GM12878 (cell line): ENCODE measurements at regions not wholly inside any gene's neighbourhood (a gene's known extent, or its start where the extent isn't known, plus 50 kb on each side); places are given as distances from the start of the nearest gene placed in this dataset.

Source experiments
- ATAC-seq: fragments of 200-7000 bp; cut with Tn5 transposase; 3 replicates; pipeline ENCODE4 v1.9.1; 2020; ENCODE audit warnings: mild to moderate bottlenecking, moderate library complexity
- BruUV-seq: library from RNA; stranded (reverse); fragments of 400-500 nt; replicated peaks from 2 replicates; lab custom pipeline; 2021; lab: Mats Ljungman, UMichigan
- CTCF ChIA-PET: fragments of 300-600 bp; sonication (Branson Sonifier 250); formaldehyde crosslinking; extraction: SDS; loops from one replicate; lab custom pipeline; 2021; ENCODE audit warnings: inconsistent platforms; lab: Yijun Ruan, JAX
- POLR2A ChIA-PET: fragments of 350-600 bp; formaldehyde crosslinking; extraction: SDS; loops from one replicate; lab custom pipeline; 2021; ENCODE audit warnings: inconsistent platforms; lab: Charles Lee
- RAD21 ChIA-PET: fragments of 300-600 bp; sonication (Branson Sonifier 250); formaldehyde crosslinking; loops from one replicate; lab custom pipeline; 2023; ENCODE audit warnings: antibody characterized with exemption; ENCODE audit not compliant: unreplicated experiment; lab: Charles Lee
- SMC1A ChIA-PET: fragments of 300-600 bp; sonication (Branson Sonifier 250); formaldehyde crosslinking; loops from one replicate; lab custom pipeline; 2023; ENCODE audit not compliant: unreplicated experiment, uncharacterized antibody; lab: Charles Lee
- DNase-seq: peaks from one replicate; pipeline ENCODE4 v3.0.0-alpha.2; 2011; ENCODE audit warnings: low read depth, low spot score
- FAIRE-seq: peaks from 3 replicates; lab custom pipeline; 2011; peaks lifted over from hg19 to GRCh38; lab: Jason Lieb, UNC
- H2AFZ ChIP-seq: 2 replicates; pipeline ENCODE4 v1.6.0; 2011; ENCODE audit warnings: low read depth, low read length, control low read depth; ENCODE audit not compliant: control insufficient read depth
- H3K27ac ChIP-seq: 2 replicates; pipeline ENCODE4 v1.5.1; 2011; ENCODE audit warnings: control low read depth; ENCODE audit not compliant: control insufficient read depth, insufficient read depth
- H3K27me3 ChIP-seq, 2 experiments: replicated peaks in 1 of 2; 2 replicates each; pipeline versions ENCODE4 v1.6.0 to v1.6.1; 2011; ENCODE audit warnings: low read length in 1 of 2; ENCODE audit not compliant: control insufficient read depth in 2 of 2, insufficient read depth in 2 of 2
- H3K36me3 ChIP-seq, 2 experiments: 2 replicates each; pipeline ENCODE4 v1.5.1; 2011; ENCODE audit warnings: low read length in 1 of 2; ENCODE audit not compliant: control insufficient read depth in 2 of 2, insufficient read depth in 2 of 2
- H3K4me1 ChIP-seq: 2 replicates; pipeline ENCODE4 v1.6.1; 2011; ENCODE audit warnings: mild to moderate bottlenecking, low read length, moderate library complexity, mixed read lengths; ENCODE audit not compliant: control insufficient read depth, insufficient read depth
- H3K4me2 ChIP-seq: 2 replicates; pipeline ENCODE4 v1.6.0; 2011; ENCODE audit warnings: control low read depth; ENCODE audit not compliant: control insufficient read depth, insufficient read depth
- H3K4me3 ChIP-seq: fragments of 200-600 bp; sonication (generic); 2 replicates; pipeline ENCODE4 v1.5.1; 2016
- H3K79me2 ChIP-seq: 2 replicates; pipeline ENCODE4 v1.6.0; 2011; ENCODE audit warnings: low read length; ENCODE audit not compliant: control insufficient read depth, insufficient read depth
- H3K9ac ChIP-seq: 2 replicates; pipeline ENCODE4 v1.8.0; 2011; ENCODE audit warnings: low read length, control low read depth, mixed read lengths; ENCODE audit not compliant: control insufficient read depth, insufficient read depth
- H3K9me3 ChIP-seq: replicated peaks from 3 replicates; pipeline ENCODE4 v1.5.1; 2011; ENCODE audit warnings: mild to moderate bottlenecking, low read length; ENCODE audit not compliant: control insufficient read depth, insufficient read depth
- H4K20me1 ChIP-seq: 2 replicates; pipeline ENCODE4 v1.6.0; 2011; ENCODE audit not compliant: control insufficient read depth, insufficient read depth
- CBX3 ChIP-seq: fragments of 200-600 bp; sonication (generic); IDR thresholded peaks from 2 replicates; pipeline ENCODE4 v1.6.1; 2016; ENCODE audit warnings: low read depth, borderline replicate concordance
- CHD4 ChIP-seq: fragments of 200-600 bp; sonication (generic); IDR thresholded peaks from 2 replicates; pipeline ENCODE4 v1.6.1; 2016; ENCODE audit warnings: mild to moderate bottlenecking
- CREM ChIP-seq: IDR thresholded peaks from 2 replicates; pipeline ENCODE4 v1.6.1; 2014; ENCODE audit warnings: antibody characterized with exemption, low read depth
- FOXK2 ChIP-seq: fragments of 450-650 bp; IDR thresholded peaks from 2 replicates; pipeline ENCODE4 v1.6.1; 2017; ENCODE audit warnings: mild to moderate bottlenecking, moderate library complexity
- IKZF1 ChIP-seq: fragments of 450-650 bp; conservative IDR thresholded peaks from 2 replicates; pipeline ENCODE4 v1.6.1; 2017; ENCODE audit warnings: antibody characterized with exemption, mild to moderate bottlenecking
- NR2C2 ChIP-seq: IDR thresholded peaks from 2 replicates; pipeline ENCODE4 v1.6.1; 2011; ENCODE audit warnings: borderline replicate concordance, low read depth; ENCODE audit not compliant: control insufficient read depth, insufficient read length
- NR2F1 ChIP-seq: fragments of 450-650 bp; conservative IDR thresholded peaks from 2 replicates; pipeline ENCODE4 v1.6.1; 2017; ENCODE audit warnings: mild to moderate bottlenecking
- TAF1 ChIP-seq: IDR thresholded peaks from 2 replicates; pipeline ENCODE4 v1.6.1; 2011; ENCODE audit warnings: mild to moderate bottlenecking, low read depth, low read length, borderline replicate concordance
- TBL1XR1 ChIP-seq: IDR thresholded peaks from 2 replicates; pipeline ENCODE4 v1.6.1; 2012; ENCODE audit warnings: low read depth, low read length, improper control_type of control experiment
- TCF7 ChIP-seq: IDR thresholded peaks from 2 replicates; pipeline ENCODE4 v1.6.1; 2014; ENCODE audit warnings: antibody characterized with exemption, borderline replicate concordance
- YBX1 ChIP-seq: fragments of 450-650 bp; IDR thresholded peaks from 2 replicates; pipeline ENCODE4 v1.6.1; 2016; ENCODE audit warnings: antibody characterized with exemption
- ZNF207 ChIP-seq: fragments of 450-650 bp; IDR thresholded peaks from 2 replicates; pipeline ENCODE4 v1.6.1; 2014; ENCODE audit warnings: antibody characterized with exemption, mild to moderate bottlenecking, borderline replicate concordance
- WGBS: methylation state at CpG from one replicate; pipeline ENCODE4 v1.1.6; 2016; ENCODE audit warnings: low lambda C conversion rate; ENCODE audit not compliant: insufficient replicate concordance, insufficient coverage; ENCODE audit errors: missing lambda C conversion rate; 5-methylcytosine and 5-hydroxymethylcytosine counted together
- in situ Hi-C: fragments of 300-500 bp; cut with MboI; formaldehyde crosslinking; loops from 9 replicates; pipeline ENCODE4 v1.14.3; 2018; ENCODE audit warnings: mixed read lengths
- intact Hi-C: fragments of 100-400 bp; cut with micrococcal nuclease; formaldehyde crosslinking; loops from one replicate; pipeline ENCODE4 v1.14.2; 2022; ENCODE audit not compliant: unreplicated experiment
- TF ChIP-seq, protein P1 (sequence below): fragments of 150-350 bp; IDR thresholded peaks from 2 replicates; pipeline ENCODE4 v1.6.1; 2016; ENCODE audit warnings: low read depth, low read length
- TF ChIP-seq, protein P2 (sequence below): IDR thresholded peaks from 2 replicates; pipeline ENCODE4 v1.6.1; 2011; ENCODE audit warnings: low read depth, mild to moderate bottlenecking, low read length, moderate library complexity, borderline replicate concordance; ENCODE audit errors: extremely low read depth
- TF ChIP-seq, protein P3 (sequence below): fragments of 450-650 bp; IDR thresholded peaks from 2 replicates; pipeline ENCODE4 v1.6.1; 2017; ENCODE audit warnings: mild to moderate bottlenecking, low read depth, inconsistent platforms; ENCODE audit not compliant: poor library complexity, severe bottlenecking

GRCh38 chr6:150485161-150485958 is 114.3 kb upstream of the PLEKHG1 start (continued):
- TF ChIP-seq, protein P1, sequence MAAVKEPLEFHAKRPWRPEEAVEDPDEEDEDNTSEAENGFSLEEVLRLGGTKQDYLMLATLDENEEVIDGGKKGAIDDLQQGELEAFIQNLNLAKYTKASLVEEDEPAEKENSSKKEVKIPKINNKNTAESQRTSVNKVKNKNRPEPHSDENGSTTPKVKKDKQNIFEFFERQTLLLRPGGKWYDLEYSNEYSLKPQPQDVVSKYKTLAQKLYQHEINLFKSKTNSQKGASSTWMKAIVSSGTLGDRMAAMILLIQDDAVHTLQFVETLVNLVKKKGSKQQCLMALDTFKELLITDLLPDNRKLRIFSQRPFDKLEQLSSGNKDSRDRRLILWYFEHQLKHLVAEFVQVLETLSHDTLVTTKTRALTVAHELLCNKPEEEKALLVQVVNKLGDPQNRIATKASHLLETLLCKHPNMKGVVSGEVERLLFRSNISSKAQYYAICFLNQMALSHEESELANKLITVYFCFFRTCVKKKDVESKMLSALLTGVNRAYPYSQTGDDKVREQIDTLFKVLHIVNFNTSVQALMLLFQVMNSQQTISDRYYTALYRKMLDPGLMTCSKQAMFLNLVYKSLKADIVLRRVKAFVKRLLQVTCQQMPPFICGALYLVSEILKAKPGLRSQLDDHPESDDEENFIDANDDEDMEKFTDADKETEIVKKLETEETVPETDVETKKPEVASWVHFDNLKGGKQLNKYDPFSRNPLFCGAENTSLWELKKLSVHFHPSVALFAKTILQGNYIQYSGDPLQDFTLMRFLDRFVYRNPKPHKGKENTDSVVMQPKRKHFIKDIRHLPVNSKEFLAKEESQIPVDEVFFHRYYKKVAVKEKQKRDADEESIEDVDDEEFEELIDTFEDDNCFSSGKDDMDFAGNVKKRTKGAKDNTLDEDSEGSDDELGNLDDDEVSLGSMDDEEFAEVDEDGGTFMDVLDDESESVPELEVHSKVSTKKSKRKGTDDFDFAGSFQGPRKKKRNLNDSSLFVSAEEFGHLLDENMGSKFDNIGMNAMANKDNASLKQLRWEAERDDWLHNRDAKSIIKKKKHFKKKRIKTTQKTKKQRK: no peak
- no peak for TF ChIP-seq FOXK2
- TF ChIP-seq CBX3: no peak

DNA sequence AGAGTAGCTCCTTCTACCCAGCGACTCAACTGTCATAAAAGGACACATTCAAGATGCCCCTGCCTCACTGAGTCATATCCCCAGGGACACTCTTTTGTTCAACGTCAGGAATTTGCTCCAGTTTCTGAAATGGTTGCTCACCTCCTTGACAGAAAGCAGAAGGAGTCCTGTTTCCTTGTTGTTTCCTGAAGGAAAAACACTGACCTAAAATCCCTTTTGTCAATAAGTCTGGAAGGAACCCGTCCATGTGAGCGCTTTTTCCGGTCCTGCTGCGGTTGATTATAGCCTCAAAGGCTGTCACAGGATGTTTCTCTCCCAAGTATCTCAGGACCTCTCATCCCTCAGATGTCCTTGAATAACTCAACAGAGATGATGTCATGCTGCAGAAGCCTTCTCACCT is 113.6 kb upstream of the PLEKHG1 start:
- Histone ChIP-seq H3K36me3 (no peaks in the 10 kb centered on the region), H3K79me2 (no peaks in the 10 kb centered on the region), H3K4me3 (no peak overlapping the region), H2AFZ (no peak overlapping the region), H4K20me1 (no peaks in the 10 kb centered on the region), H3K27me3 (no peaks in the 10 kb centered on the region), H3K4me1 (peaks cover 2% of the 10 kb centered on the region; the same call in 1 of the 2 replicates), H3K9ac (no peak overlapping the region), H3K4me2 (no peak overlapping the region), H3K9me3 (no peaks in the 10 kb centered on the region), H3K27ac (no peak overlapping the region)
- POLR2A ChIA-PET: no interaction called here
- RAD21 ChIA-PET: no interaction called here
- SMC1A ChIA-PET: no interaction called here
- ATAC-seq (no peak), FAIRE-seq (no peak), DNase-seq (no peak)
- BruUV-seq: no TSS peak
- WGBS: 35% methylated on average over 6 of the region's 6 CpGs
- in situ Hi-C loops: no loop called here
- CTCF ChIA-PET: interaction anchor here (0.7 to 1.6 kb wide), 2 partner anchors 91 to 332 kb away, joined by 3 to 4 read pairs; no protein-coding TSS in a partner anchor
- intact Hi-C loops: no loop called here
- TF ChIP-seq, protein P2, sequence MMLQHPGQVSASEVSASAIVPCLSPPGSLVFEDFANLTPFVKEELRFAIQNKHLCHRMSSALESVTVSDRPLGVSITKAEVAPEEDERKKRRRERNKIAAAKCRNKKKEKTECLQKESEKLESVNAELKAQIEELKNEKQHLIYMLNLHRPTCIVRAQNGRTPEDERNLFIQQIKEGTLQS: no peak
- TF ChIP-seq ZNF207 (no peak), YBX1 (no peak), TCF7 (no peak), NR2C2 (no peak), TAF1 (no peak), NR2F1 (no peak), CREM (no peak), TBL1XR1 (no peak), IKZF1 (no peak), CHD4 (no peak)
- TF ChIP-seq, protein P3, sequence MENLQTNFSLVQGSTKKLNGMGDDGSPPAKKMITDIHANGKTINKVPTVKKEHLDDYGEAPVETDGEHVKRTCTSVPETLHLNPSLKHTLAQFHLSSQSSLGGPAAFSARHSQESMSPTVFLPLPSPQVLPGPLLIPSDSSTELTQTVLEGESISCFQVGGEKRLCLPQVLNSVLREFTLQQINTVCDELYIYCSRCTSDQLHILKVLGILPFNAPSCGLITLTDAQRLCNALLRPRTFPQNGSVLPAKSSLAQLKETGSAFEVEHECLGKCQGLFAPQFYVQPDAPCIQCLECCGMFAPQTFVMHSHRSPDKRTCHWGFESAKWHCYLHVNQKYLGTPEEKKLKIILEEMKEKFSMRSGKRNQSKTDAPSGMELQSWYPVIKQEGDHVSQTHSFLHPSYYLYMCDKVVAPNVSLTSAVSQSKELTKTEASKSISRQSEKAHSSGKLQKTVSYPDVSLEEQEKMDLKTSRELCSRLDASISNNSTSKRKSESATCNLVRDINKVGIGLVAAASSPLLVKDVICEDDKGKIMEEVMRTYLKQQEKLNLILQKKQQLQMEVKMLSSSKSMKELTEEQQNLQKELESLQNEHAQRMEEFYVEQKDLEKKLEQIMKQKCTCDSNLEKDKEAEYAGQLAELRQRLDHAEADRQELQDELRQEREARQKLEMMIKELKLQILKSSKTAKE: no peak
